Amniotic epithelial cell (primary cell): ENCODE measurements at regions not wholly inside any gene's neighbourhood (a gene's known extent, or its start where the extent isn't known, plus 50 kb on each side); places are given as distances from the start of the nearest gene placed in this dataset.

Source experiments
- DNase-seq: peaks from one replicate; pipeline ENCODE4 v3.0.0-alpha.2; 2010; ENCODE audit warnings: low read depth

GRCh38 chr5:67263656-67264408, 67.2 kb upstream of the CD180 start:
- no peak for DNase-seq

DNA sequence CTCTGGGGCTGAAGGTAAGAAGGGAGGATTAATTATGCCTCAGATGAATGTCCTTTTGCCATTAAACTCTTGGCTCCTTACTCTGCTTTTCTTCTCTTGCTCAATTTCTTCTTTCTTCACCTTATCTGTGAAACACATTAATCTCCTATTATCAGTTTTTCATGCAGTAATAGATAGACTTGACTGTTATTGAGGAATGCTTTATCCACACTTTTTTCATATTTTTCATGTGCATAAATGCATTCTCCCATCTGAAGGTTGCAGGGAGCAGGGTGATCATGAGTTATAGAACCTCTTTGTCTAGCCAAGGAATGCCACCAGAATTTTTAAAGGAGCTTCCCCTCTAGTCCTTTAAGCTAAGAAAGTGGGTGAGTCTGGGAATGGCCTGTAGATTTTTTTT, 66.4 kb upstream of the CD180 start:
- peak; percentile 71 for DNase-seq

DNA sequence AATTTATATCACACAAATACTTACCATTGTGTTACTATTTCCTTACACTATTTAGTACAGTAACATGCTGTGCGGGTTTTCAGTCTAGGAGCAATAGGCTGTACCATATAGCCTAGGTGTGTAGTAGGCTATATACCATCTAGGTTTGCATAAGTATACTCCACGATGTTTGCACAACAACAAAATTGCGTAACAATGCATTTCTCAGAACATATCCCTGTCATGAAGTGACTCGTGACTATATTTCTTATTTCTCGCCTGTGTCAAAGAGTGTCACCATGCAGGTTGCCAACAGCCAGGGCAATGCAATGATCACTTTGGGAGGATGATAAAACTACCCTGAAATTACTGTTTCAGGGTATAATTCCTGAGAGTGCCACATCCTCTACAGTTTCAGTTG, 65.6 kb upstream of the CD180 start:
- DNase-seq, result no peak

DNA sequence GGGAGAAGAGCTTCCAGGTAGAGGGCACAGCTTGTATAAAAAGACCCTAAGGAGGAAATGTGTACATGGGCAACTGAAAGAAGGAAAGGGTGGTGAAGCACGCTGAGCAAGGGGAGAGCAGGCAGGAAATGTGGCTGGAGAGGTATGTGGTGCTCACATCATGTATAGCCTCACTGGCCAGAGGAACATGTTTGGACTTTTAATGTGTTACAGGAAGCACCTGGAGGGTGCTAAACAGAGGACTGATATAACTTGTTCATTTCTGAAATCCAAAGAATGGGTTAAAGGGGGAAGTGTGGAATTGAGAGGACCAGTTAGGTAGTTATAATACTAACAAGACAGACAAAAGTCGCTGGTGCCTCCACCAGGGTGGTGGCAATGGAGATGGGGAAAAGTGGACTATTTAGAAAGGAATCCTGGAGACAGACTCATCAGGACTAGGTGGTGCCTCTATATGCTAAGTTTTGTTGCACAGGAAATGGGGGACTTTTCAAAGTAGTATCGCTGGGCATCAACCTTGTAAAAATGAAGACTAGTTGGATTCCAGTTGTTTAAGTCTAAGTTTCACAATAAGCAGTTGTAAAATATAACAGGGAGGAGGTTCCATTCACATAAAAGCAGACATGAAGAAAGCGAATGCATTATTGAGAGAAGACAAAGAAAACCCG, 63.1 kb upstream of the CD180 start:
- DNase-seq, result no peak

- DNase-seq, result peak; percentile 92
These were observed 60.9 kb upstream of the CD180 start for GRCh38 chr5:67257500-67257899.

- DNase-seq, result no peak
These were observed 60.5 kb upstream of the CD180 start for GRCh38 chr5:67257077-67257476.

DNA sequence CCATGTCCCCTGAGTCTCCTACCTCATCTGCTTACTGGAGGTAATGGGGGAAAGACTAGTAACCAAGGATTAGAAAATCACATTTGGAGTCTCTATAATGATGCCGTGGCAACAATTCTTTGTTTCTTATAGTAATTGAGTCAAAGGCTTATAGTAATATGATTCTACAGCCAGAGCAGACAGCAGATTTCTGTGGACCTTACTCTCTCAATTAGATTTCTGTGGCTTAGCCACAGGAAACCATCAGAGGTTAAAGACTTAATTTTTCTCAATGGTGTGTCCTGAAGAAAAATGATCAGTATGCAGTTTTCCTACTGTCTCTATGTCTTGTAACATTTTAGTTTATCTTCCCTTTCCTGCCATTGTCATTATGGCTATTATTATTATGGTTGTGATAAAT, 59.3 kb upstream of the CD180 start:
- no peak for DNase-seq

DNA sequence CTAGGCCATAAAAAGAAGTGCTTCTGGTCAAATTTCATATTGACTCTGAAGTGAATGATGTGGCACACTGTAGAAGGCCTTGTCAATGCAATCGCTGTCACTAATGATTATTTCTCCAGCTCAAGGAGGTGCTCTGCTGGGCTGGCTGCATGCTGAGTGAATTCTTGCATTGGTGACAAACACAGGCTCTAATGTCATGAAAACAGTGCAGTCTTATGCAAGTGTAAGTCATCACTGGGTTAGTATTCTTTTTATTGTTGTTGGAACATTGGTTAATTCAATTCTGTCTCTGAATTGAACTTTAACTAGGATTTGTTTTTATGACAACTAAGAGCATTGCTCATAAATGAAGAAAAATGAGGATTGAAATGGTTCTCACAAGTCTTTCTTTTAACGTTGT, 57.3 kb upstream of the CD180 start:
- DNase-seq, result no peak

- DNase-seq, result peak; percentile 52
These were observed 52.9 kb upstream of the CD180 start for GRCh38 chr5:67249590-67249895.

GRCh38 chr5:67248703-67249589, 52.3 kb upstream of the CD180 start:
- peak; percentile 55 for DNase-seq

DNA sequence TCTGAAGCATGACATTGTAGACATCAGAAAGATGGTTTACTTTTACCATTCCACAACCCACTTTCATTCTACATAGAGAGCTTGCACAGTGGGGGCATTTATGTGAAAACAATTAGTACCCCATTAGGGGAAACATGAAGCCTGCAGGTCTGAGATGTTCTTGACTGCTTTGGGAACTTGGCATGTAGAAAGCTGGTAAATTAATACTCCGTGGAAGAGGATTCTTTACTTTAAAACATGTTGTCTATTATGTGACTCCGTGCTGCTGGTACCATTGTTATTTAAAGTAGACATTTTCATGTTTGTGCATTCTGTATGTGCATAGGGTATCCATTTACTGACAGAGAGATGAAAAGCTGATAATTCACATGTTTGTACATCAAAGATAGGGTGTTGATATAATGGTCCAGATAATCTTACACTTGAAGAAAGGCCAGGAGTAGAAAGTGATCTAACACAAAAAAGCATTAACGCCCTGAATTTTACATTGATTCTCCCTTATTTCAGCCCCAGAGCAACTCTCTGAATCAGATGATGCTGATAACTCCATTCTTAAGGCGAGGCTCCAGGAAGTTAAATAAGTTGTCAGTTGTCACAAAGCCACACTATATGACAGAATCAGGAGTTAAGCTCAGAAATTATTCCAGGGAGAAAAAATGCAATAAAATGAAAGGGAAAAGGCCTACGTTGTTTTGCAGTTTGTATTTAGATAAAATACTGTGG, 50.1 kb upstream of the CD180 start:
- DNase-seq, result no peak
